GM18909 (cell line): ENCODE measurements at regions not wholly inside any gene's neighbourhood (a gene's known extent, or its start where the extent isn't known, plus 50 kb on each side); places are given as distances from the start of the nearest gene placed in this dataset.
A peak's percentile ranks its signal among the peaks of the same experiment; 100 is the strongest.
"Not testable (repeated sequence)": the region's sequence is repeated elsewhere in the genome, so short reads cannot be mapped to it uniquely, and the experiment has no call there.

Experiments used
- ATAC-seq: cut with Tn5 transposase; IDR thresholded peaks from one replicate; pipeline ENCODE4 v1.9.1; 2021; ENCODE audit warnings: mild to moderate bottlenecking; ENCODE audit not compliant: unreplicated experiment, poor library complexity

- ATAC-seq = not testable (repeated sequence)
Observed at GRCh38 chr4:154117726-154118125, 328.8 kb upstream of the SFRP2 start.

- ATAC-seq = no peak
Observed at GRCh38 chr4:154107337-154107736, 318.5 kb upstream of the SFRP2 start.

- no peak for ATAC-seq
Observed at GRCh38 chr4:154088741-154089140, 299.9 kb upstream of the SFRP2 start.

- no peak for ATAC-seq
Observed at GRCh38 chr4:154086247-154086646, 297.4 kb upstream of the SFRP2 start.

- no peak for ATAC-seq
Observed at GRCh38 chr4:154084864-154085263, 296.0 kb upstream of the SFRP2 start.

GRCh38 chr4:154082760-154083535 is 294.1 kb upstream of the SFRP2 start:
- peak; percentile 71 for ATAC-seq

- ATAC-seq = no peak
Observed at GRCh38 chr4:154081391-154081790, 292.5 kb upstream of the SFRP2 start.

- no peak for ATAC-seq
Observed at GRCh38 chr4:154078504-154079350, 289.8 kb upstream of the SFRP2 start.

- ATAC-seq = no peak
Observed at GRCh38 chr4:154076921-154077320, 288.0 kb upstream of the SFRP2 start.

- no peak for ATAC-seq
Observed at GRCh38 chr4:154073107-154073822, 284.4 kb upstream of the SFRP2 start.

- no peak for ATAC-seq
Observed at GRCh38 chr4:154067786-154068185, 278.9 kb upstream of the SFRP2 start.

- no peak for ATAC-seq
Observed at GRCh38 chr4:154065368-154065767, 276.5 kb upstream of the SFRP2 start.

GRCh38 chr4:154064244-154064643 is 275.4 kb upstream of the SFRP2 start:
- no peak for ATAC-seq

- ATAC-seq = no peak
Observed at GRCh38 chr4:154049457-154050181, 260.7 kb upstream of the SFRP2 start.

GRCh38 chr4:154047733-154048132 is 258.9 kb upstream of the SFRP2 start:
- ATAC-seq = no peak

- no peak for ATAC-seq
Observed at GRCh38 chr4:154044742-154045485, 256.0 kb upstream of the SFRP2 start.

- no peak for ATAC-seq
Observed at GRCh38 chr4:154044108-154044531, 255.2 kb upstream of the SFRP2 start.

GRCh38 chr4:154041640-154042039 is 252.8 kb upstream of the SFRP2 start:
- ATAC-seq = no peak
